Keratinocyte (primary cell): ENCODE measurements at regions not wholly inside any gene's neighbourhood (a gene's known extent, or its start where the extent isn't known, plus 50 kb on each side); places are given as distances from the start of the nearest gene placed in this dataset.

Source experiments
- CTCF ChIP-seq, 3 experiments: IDR thresholded peaks in 1 of 3; conservative IDR thresholded peaks in 1 of 3; optimal IDR thresholded peaks in 1 of 3; 2 replicates in 2 of 3; 3 replicates in 1 of 3; pipeline versions ENCODE3 to v1.5.1; 2011; ENCODE audit warnings: low read length in 3 of 3, mild to moderate bottlenecking in 3 of 3, moderate library complexity in 2 of 3, control low read depth in 1 of 3, inconsistent platforms in 1 of 3; ENCODE audit not compliant: insufficient read depth in 2 of 3; ENCODE audit errors: extremely low read depth in 1 of 3
- EZH2 ChIP-seq: IDR thresholded peaks from one replicate; pipeline ENCODE4 v1.6.1; 2012; ENCODE audit warnings: inconsistent platforms, mild to moderate bottlenecking, low read length, moderate library complexity

DNA sequence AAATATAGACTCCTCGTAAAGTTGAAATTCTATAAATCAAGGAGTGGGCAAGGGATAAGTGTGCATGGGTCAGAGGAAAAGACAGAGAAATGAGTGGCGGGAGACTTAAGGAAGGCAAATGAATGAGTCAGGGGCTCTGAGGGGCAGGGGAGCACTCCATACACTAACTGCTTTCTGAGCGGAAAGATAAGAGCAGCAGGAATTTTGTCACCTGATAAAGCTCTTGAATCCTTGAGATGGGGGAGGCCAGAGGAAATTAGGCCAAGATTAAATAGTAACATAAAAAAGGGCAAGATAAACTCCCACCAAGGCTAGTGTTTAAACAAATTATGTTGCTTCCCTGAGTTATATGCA lies 191.0 kb upstream of the S1PR3 start:
- TF ChIP-seq CTCF (optimal IDR thresholded peaks at IDR 0.05 in 1 of 3, IDR thresholded peaks at IDR 0.05 in 1 of 3, conservative IDR thresholded peaks at IDR 0.05 in 1 of 3; ENCODE audit: extremely low read depth in 1 of 3, insufficient read depth in 2 of 3, low read length in 3 of 3) (no peak), EZH2 (no peak)
